ENCODE measurements at regions not wholly inside any gene's neighbourhood (a gene's known extent, or its start where the extent isn't known, plus 50 kb on each side); places are given as distances from the start of the nearest gene placed in this dataset.
A peak's percentile ranks its signal among the peaks of the same experiment; 100 is the strongest.

DNA sequence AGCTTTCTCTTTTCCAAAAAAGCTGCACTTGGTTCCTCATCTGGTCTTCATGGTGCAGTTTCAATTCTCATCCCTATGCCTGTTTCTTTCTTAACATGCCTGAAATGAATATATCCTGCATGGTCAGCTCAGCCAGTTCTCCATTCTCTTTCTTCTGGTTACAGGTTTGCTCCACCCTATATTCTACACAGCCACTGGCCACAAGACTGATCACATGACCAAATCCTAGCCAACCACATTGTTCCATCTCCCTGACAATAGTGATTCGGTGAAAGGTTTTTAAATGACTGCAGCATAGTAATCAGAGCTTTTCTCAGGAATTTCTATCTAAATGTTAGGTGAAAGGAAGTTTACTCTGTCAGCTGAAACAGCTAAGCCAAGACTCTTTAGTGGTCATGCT, 891.4 kb downstream of the METTL15 start:
- DNase-seq (ENCODE audit: low read depth) = no peak
- TF ChIP-seq, protein P1, sequence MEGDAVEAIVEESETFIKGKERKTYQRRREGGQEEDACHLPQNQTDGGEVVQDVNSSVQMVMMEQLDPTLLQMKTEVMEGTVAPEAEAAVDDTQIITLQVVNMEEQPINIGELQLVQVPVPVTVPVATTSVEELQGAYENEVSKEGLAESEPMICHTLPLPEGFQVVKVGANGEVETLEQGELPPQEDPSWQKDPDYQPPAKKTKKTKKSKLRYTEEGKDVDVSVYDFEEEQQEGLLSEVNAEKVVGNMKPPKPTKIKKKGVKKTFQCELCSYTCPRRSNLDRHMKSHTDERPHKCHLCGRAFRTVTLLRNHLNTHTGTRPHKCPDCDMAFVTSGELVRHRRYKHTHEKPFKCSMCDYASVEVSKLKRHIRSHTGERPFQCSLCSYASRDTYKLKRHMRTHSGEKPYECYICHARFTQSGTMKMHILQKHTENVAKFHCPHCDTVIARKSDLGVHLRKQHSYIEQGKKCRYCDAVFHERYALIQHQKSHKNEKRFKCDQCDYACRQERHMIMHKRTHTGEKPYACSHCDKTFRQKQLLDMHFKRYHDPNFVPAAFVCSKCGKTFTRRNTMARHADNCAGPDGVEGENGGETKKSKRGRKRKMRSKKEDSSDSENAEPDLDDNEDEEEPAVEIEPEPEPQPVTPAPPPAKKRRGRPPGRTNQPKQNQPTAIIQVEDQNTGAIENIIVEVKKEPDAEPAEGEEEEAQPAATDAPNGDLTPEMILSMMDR (conservative IDR thresholded peaks at IDR 0.05; ENCODE audit: low read depth, low read length) = no peak
- H3K4me3 ChIP-seq (ENCODE audit: low read depth, low read length) = no peak overlapping the region

DNA sequence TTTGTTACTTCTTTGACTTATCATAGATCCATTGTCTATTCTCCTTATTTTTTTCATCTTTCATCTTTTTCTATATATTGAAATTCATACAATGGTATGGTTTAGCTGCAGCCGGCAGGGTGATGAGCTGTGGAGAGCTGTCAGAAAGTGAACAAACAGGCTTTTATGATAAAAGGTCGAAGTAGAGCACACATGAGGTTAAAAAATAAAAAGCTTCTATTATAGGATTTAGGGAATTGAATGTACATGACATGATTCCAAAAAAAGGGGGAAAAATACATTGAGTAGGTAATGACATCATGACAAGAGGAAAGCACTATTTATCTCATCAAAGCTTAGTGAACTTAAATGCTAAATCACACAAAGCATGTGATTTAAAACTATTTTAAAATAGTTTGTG, 884.8 kb downstream of the METTL15 start:
- TF ChIP-seq, protein P1 (conservative IDR thresholded peaks at IDR 0.05; ENCODE audit: low read depth, low read length) = no peak
- H3K4me3 ChIP-seq (ENCODE audit: low read depth, low read length) = no peak overlapping the region
- no peak for DNase-seq (ENCODE audit: low read depth)

DNA sequence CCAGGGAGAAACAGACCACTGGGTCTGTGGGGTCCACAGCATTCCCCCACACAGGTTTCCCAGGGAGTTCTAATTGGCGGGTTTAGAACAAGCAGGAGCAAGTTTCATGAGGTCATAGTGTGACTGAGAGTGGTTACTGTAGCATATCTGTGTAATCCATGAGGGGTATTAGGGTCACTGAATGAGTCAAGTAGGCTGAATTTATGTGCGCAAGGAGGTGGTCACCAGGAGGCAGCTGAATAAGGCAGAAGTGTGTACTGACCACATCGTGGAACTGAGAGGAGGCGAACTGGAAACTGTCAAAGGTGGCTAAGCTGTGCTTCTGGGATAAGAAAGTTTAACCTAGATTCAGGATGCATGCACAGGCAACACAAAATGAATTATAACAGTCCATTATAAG, 876.0 kb downstream of the METTL15 start:
- DNase-seq (ENCODE audit: low read depth) = no peak
- H3K4me3 ChIP-seq (ENCODE audit: low read depth, low read length) = no peak overlapping the region

DNA sequence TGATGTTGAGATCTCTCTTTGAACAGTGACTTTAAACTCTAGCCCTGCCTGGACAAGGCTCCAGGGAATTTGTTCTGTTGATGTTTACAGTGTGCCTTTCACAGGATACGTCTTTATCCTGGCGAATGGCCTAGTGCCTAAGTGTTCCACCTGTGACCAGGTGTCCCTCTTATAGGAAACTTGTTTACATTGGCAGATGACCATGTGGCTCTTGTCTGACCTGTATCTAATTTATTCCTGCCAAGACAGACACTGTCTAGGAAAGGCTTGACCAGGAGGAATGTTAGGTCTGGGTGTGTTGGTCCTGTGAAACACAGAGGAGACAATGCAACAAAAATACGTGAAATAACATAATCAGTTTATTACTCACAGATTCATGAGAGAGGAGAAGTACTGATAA, 875.6 kb downstream of the METTL15 start:
- TF ChIP-seq, protein P1 (conservative IDR thresholded peaks at IDR 0.05; ENCODE audit: low read depth, low read length) = no peak
- no peak overlapping the region for H3K4me3 ChIP-seq (ENCODE audit: low read depth, low read length)
- DNase-seq (ENCODE audit: low read depth) = no peak

More for the DNA sequence above, 876.0 kb downstream of the METTL15 start:
- TF ChIP-seq, protein P1 (conservative IDR thresholded peaks at IDR 0.05; ENCODE audit: low read depth, low read length) = no peak

DNA sequence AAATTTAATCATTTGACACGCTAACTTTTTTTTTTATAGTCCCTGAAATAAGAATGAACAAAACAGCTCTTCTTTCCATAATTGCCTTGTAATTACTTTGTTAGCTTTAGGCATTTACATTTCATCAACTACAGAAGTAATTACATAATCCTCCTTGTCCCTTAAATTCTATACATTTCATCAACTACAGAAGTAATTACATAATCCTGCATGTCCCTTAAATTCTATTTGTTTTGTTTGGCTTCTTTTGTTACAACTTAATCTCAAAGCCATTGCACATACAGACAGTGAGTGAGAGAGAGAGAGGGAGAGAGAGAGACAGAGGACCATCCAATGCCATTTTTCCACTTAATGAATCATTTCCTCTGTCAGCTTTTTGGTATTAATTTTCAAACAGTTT, 873.2 kb downstream of the METTL15 start:
- TF ChIP-seq, protein P1 (conservative IDR thresholded peaks at IDR 0.05; ENCODE audit: low read depth, low read length) = no peak
- DNase-seq (ENCODE audit: low read depth) = peak; percentile 60
- no peak overlapping the region for H3K4me3 ChIP-seq (ENCODE audit: low read depth, low read length)

GRCh38 chr11:28976801-28977145, 868.6 kb downstream of the METTL15 start:
- TF ChIP-seq, protein P1 (conservative IDR thresholded peaks at IDR 0.05; ENCODE audit: low read depth, low read length) = no peak
- H3K4me3 ChIP-seq (ENCODE audit: low read depth, low read length) = no peak overlapping the region
- DNase-seq (ENCODE audit: low read depth) = no peak

GRCh38 chr11:28976012-28976800, 868.0 kb downstream of the METTL15 start:
- TF ChIP-seq, protein P1 (conservative IDR thresholded peaks at IDR 0.05; ENCODE audit: low read depth, low read length) = no peak
- DNase-seq (ENCODE audit: low read depth) = no peak
- H3K4me3 ChIP-seq (ENCODE audit: low read depth, low read length) = no peak overlapping the region

Measured in choroid plexus epithelial cell (primary cell).